ENCODE measurements at regions not wholly inside any gene's neighbourhood (a gene's known extent, or its start where the extent isn't known, plus 50 kb on each side); places are given as distances from the start of the nearest gene placed in this dataset.

DNA sequence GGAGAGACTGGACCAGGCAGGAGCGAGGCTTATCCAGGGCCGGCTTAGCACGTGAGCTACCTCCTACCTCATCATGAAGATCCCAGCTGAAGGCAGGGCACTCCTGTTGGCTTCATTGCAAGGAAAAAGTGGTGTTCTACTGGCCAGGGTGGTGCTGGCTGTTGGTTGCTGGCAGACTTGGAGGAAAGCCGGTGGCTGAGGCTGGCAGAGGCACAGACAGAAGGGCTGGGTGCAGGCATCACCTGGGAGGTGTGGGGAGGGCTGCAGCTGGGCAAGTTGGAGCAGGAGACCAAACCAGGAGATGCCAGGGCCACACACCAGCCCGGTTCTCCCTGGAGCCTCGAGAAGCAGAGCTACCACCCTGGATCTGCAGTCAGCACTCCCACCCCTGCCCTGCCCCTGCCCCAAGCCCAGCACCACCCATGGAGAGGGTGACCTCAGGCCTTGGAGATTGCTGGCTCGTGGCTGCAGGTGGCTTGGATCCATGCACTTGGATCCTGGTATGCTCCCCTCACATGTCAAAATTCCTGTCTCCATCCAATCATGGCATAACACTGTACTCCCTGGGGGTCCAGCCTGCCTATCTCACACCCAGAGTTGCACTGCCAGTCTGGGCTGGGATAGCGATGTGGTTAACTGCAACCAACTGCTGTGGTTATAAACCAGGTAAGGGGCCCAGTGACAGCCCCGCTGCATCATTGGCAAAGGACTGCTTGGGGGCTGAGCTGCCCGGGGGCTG lies 49.7 kb downstream of the GLI2 start:
- no peak for TF ChIP-seq ATF3 (CRISPR knock-in tag; conservative IDR thresholded peaks at IDR 0.05)
- TF ChIP-seq, protein P1, sequence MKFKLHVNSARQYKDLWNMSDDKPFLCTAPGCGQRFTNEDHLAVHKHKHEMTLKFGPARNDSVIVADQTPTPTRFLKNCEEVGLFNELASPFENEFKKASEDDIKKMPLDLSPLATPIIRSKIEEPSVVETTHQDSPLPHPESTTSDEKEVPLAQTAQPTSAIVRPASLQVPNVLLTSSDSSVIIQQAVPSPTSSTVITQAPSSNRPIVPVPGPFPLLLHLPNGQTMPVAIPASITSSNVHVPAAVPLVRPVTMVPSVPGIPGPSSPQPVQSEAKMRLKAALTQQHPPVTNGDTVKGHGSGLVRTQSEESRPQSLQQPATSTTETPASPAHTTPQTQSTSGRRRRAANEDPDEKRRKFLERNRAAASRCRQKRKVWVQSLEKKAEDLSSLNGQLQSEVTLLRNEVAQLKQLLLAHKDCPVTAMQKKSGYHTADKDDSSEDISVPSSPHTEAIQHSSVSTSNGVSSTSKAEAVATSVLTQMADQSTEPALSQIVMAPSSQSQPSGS (CRISPR knock-in tag; IDR thresholded peaks at IDR 0.05; ENCODE audit: borderline replicate concordance, low read depth) = no peak
- Mint-ChIP-seq H3K36me3 (no peaks in the 10 kb centered on the region), H3K4me3 (0 out of 2 replicates have a peak overlapping the region, but pooled peaks have one; percentile 6), H3K27ac (peak overlapping the region; percentile 87), H3K4me1 (peaks cover 84% of the 10 kb centered on the region), H3K27me3 (ENCODE audit: low read depth) (no peaks in the 10 kb centered on the region), H3K9me3 (no peaks in the 10 kb centered on the region)
- ATAC-seq (no peak), DNase-seq (ENCODE audit: low spot score) (no peak)
- ChIA-PET POLR2A (interaction anchor here (0.9 kb wide), 1 partner anchor 51 kb away, joined by 3 read pairs; no protein-coding TSS in a partner anchor), CTCF (interaction anchor here (0.8 to 3.0 kb wide), 13 partner anchors 12 to 291 kb away, joined by 3 to 15 read pairs (median 6); partner anchors contain the start of gene GLI2)

DNA sequence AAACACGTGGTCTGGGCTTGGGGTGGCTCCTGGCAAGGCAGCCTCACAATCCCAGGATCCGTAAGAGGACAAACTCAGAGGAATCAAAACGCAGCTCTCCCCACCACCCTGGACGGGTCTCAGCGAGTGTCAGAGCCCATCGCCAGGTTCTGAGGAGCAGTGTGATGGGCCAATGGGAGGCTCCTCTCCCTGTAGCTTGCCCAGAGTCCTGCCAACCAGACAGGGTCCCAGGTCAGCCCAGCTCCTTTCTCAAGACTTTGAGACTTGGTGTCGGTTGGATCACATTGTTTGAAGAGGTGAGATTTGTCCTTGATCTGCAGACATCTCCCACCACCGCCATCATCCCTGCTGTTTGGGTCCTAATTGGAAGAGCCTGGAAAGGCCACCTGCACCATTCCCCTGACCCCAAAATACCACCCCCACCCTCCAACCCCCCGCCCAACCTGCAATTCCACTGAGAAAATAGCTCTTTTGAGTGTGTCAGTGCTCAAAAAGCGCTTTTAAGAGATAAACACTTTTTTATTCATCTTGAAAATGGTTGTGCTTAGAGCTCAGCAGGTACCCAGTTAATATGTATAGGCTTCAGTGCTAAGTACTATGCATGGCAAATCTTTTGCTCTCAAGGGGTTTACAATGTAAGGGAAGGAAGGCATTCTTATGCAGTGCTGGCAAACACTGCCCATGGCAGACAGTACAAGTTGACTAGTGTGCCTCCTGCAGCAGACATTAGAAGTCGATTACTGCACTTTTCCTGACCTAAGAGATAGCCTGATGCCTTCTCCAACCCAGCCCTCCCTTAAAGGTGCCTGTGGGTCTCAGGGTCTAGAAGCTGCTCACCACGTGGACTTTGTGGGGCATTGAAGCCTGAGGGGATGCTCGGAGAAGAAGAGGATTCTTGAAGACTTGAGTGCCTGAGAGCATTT lies 50.6 kb downstream of the GLI2 start:
- no peaks in the 10 kb centered on the region for H3K36me3 Mint-ChIP-seq
- POLR2A ChIA-PET = interaction anchor here (0.9 kb wide), 2 partner anchors 52 to 76 kb away, joined by 3 to 4 read pairs; no protein-coding TSS in a partner anchor
- CTCF ChIA-PET = interaction anchor here (0.6 to 3.0 kb wide), 19 partner anchors 13 to 342 kb away, joined by 3 to 15 read pairs (median 4); partner anchors contain the start of gene GLI2
- peak overlapping the region; percentile 87 for H3K27ac Mint-ChIP-seq
- peak; percentile 86 for ATAC-seq
- H3K9me3 Mint-ChIP-seq = no peaks in the 10 kb centered on the region
- DNase-seq (ENCODE audit: low spot score) = no peak
- H3K4me3 Mint-ChIP-seq = peak overlapping the region; percentile 50
- H3K4me1 Mint-ChIP-seq = peaks cover 93% of the 10 kb centered on the region
- H3K27me3 Mint-ChIP-seq (ENCODE audit: low read depth) = no peaks in the 10 kb centered on the region
- no peak for TF ChIP-seq NR1H2 (CRISPR knock-in tag; IDR thresholded peaks at IDR 0.05)
- TF ChIP-seq FOXP4 (CRISPR knock-in tag; IDR thresholded peaks at IDR 0.05) = peak; percentile 93; the same call in 1 of the 2 replicates
- no peak for TF ChIP-seq EMX1 (CRISPR knock-in tag; IDR thresholded peaks at IDR 0.05)
- TF ChIP-seq AR (CRISPR knock-in tag; IDR thresholded peaks at IDR 0.05) = no peak
- peak; percentile 74; the same call in 1 of the 2 replicates for TF ChIP-seq ETV6 (CRISPR knock-in tag; IDR thresholded peaks at IDR 0.05)
- TF ChIP-seq, protein P2, sequence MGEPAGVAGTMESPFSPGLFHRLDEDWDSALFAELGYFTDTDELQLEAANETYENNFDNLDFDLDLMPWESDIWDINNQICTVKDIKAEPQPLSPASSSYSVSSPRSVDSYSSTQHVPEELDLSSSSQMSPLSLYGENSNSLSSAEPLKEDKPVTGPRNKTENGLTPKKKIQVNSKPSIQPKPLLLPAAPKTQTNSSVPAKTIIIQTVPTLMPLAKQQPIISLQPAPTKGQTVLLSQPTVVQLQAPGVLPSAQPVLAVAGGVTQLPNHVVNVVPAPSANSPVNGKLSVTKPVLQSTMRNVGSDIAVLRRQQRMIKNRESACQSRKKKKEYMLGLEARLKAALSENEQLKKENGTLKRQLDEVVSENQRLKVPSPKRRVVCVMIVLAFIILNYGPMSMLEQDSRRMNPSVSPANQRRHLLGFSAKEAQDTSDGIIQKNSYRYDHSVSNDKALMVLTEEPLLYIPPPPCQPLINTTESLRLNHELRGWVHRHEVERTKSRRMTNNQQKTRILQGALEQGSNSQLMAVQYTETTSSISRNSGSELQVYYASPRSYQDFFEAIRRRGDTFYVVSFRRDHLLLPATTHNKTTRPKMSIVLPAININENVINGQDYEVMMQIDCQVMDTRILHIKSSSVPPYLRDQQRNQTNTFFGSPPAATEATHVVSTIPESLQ (CRISPR knock-in tag; IDR thresholded peaks at IDR 0.05) = no peak
- TF ChIP-seq GABPB1 (CRISPR knock-in tag; IDR thresholded peaks at IDR 0.05) = no peak
- TF ChIP-seq CBFB (CRISPR knock-in tag; IDR thresholded peaks at IDR 0.05; ENCODE audit: low read depth) = no peak
- no peak for TF ChIP-seq ZNF396 (CRISPR knock-in tag; IDR thresholded peaks at IDR 0.05; ENCODE audit: borderline replicate concordance)
- TF ChIP-seq ATF3 (CRISPR knock-in tag; conservative IDR thresholded peaks at IDR 0.05) = no peak
- TF ChIP-seq TEAD4 (CRISPR knock-in tag; IDR thresholded peaks at IDR 0.05) = no peak
- TF ChIP-seq ZMAT4 (CRISPR knock-in tag; IDR thresholded peaks at IDR 0.05) = peak; percentile 93
- no peak for TF ChIP-seq ZNF416 (CRISPR knock-in tag; IDR thresholded peaks at IDR 0.05)
- no peak for TF ChIP-seq AFF4 (CRISPR knock-in tag; IDR thresholded peaks at IDR 0.05; ENCODE audit: borderline replicate concordance)
- peak; percentile 67; the same call in 1 of the 2 replicates for TF ChIP-seq FOXK1 (CRISPR knock-in tag; IDR thresholded peaks at IDR 0.05)
- no peak for TF ChIP-seq KAT7 (CRISPR knock-in tag; IDR thresholded peaks at IDR 0.05; ENCODE audit: borderline replicate concordance)
